Testis (tissue), 2 donors: ENCODE measurements at regions not wholly inside any gene's neighbourhood (a gene's known extent, or its start where the extent isn't known, plus 50 kb on each side); places are given as distances from the start of the nearest gene placed in this dataset.

ENCODE experiments used
- POLR2A ChIP-seq: fragments of 450-650 bp; IDR thresholded peaks from one replicate; pipeline ENCODE4 v1.6.1; 2017; ENCODE audit warnings: antibody characterized with exemption, mild to moderate bottlenecking, moderate library complexity
- TF ChIP-seq, protein P1 (sequence below), 3 experiments: fragments of 450-650 bp in 2 of 3; fragments of 200-600 bp in 1 of 3; sonication (generic) in 1 of 3; IDR thresholded peaks; one replicate each; pipeline ENCODE4 v1.5.1; 2016 to 2019; ENCODE audit warnings: antibody characterized with exemption in 3 of 3, mild to moderate bottlenecking in 2 of 3, moderate library complexity in 1 of 3

DNA sequence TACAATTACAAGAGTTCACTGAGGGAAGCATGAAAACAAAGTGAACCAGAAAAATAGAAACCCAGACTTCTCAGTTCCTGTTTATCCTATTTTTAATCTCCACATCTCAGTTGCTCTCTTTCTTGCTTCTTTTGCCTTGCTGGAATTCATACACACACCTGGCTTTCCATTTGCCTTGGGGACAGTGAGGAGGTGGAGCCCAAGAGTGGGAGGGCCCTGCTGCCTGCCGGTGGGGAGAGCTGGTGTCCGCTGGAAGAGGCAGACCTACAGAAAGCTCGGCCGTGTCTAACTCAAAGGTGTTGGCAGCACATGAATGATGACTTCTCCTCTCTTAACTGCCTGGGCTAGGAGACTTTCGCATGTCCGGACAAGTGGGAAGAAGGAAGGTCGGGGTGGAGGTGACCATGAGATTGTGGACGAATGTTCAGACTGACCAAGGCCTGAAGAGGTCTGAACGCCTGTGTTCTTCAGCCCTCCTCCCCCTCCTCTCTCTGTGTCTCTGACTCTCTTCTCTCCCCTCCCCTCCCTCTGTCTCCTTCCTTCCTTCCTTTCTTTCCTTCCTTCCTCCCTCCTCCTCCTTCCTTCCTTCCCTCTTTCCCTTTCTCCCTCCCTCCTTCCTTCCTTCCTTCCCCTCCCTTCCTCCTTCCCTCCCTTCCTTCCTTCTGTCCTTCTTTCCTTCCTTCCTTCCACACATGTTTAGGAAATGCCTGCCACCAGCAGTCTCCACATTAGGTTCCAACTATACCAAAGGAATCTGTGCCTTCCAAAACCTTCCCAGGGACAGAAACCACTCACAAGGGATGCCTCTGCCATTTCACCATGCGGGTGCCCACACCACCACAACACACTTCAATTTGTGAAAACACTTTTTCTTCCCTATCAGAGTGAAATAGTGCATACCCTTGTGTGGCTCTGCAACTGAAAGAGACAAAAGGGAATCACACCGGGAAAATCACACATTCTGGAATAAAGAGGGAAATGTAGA is 157.3 kb upstream of the RUNX1 start:
- TF ChIP-seq POLR2A: no peak
- TF ChIP-seq, protein P1, sequence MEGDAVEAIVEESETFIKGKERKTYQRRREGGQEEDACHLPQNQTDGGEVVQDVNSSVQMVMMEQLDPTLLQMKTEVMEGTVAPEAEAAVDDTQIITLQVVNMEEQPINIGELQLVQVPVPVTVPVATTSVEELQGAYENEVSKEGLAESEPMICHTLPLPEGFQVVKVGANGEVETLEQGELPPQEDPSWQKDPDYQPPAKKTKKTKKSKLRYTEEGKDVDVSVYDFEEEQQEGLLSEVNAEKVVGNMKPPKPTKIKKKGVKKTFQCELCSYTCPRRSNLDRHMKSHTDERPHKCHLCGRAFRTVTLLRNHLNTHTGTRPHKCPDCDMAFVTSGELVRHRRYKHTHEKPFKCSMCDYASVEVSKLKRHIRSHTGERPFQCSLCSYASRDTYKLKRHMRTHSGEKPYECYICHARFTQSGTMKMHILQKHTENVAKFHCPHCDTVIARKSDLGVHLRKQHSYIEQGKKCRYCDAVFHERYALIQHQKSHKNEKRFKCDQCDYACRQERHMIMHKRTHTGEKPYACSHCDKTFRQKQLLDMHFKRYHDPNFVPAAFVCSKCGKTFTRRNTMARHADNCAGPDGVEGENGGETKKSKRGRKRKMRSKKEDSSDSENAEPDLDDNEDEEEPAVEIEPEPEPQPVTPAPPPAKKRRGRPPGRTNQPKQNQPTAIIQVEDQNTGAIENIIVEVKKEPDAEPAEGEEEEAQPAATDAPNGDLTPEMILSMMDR (IDR thresholded peaks at IDR 0.05): no peak
